ENCODE measurements at regions not wholly inside any gene's neighbourhood (a gene's known extent, or its start where the extent isn't known, plus 50 kb on each side); places are given as distances from the start of the nearest gene placed in this dataset.
A peak's percentile ranks its signal among the peaks of the same experiment; 100 is the strongest.
"Not testable (repeated sequence)": the region's sequence is repeated elsewhere in the genome, so short reads cannot be mapped to it uniquely, and the experiment has no call there.

DNA sequence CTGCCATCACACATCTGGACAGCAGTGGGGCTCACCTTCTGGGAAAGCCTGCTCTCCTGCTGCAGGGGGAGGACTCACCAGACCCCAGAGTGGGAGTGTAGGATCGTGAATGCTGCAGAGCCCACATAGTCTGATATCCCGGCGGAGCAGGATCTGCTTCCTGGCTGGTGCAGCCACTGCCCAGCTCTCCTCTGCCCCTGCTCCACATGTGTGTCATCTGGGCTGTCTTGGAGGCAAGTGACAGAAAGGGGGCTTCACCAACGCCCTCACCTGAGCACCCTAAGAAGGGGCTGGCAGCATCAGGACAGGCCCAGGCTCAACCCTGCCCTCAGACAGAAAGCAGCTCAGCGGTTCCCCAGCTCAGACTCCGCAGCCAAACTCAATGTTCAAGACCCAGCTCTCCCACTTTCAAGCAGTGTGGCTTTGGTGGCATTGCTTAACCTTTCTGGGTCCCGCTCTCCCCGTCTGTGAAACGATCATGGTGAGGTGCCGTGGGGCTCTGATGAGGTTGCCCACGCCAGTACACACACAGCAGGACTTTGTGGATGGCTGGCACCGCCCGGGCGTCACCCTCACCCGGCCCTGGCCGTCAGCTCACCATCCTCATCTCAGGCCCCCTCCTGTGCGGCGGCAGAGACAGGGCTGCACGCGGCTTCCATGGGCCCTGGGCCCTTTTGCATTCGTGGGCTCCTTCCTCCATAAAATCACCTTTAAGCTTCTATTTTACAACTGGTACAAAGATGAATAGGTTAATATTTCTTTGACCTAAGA, 91.0 kb upstream of the SFSWAP start:
- H3K27me3 Mint-ChIP-seq: peaks cover 37% of the 10 kb centered on the region
- H3K4me1 Mint-ChIP-seq: no peaks in the 10 kb centered on the region
- no peaks in the 10 kb centered on the region for H3K9me3 Mint-ChIP-seq
- no peak overlapping the region for H3K27ac Mint-ChIP-seq
- no peak overlapping the region for H3K4me3 Mint-ChIP-seq
- no peak for ATAC-seq
- no peak for DNase-seq

DNA sequence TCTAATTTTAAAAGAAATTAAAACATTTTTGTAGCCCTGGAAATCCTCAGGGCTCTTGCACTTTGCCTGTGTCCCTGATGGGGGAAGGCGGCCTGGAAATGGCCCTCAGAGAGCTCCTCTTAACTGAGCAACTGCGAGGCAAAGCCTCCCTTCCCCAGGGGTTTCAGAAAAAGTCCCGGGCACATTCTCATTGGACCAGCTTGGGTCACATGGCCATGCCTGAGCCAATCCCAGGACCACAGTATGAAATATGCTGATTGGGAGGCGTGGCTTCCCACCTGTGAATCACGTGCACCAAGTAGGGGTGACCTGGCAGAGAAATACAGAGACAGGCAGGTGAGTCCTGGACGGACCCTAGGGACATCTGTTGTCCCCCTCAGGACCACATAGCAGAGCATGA, 90.4 kb upstream of the SFSWAP start:
- ATAC-seq (no peak), DNase-seq (no peak)
- no peak overlapping the region for H3K27ac Mint-ChIP-seq
- no peak overlapping the region for H3K4me3 Mint-ChIP-seq
- H3K27me3 Mint-ChIP-seq: peaks cover 37% of the 10 kb centered on the region
- no peaks in the 10 kb centered on the region for H3K9me3 Mint-ChIP-seq
- no peaks in the 10 kb centered on the region for H3K4me1 Mint-ChIP-seq

DNA sequence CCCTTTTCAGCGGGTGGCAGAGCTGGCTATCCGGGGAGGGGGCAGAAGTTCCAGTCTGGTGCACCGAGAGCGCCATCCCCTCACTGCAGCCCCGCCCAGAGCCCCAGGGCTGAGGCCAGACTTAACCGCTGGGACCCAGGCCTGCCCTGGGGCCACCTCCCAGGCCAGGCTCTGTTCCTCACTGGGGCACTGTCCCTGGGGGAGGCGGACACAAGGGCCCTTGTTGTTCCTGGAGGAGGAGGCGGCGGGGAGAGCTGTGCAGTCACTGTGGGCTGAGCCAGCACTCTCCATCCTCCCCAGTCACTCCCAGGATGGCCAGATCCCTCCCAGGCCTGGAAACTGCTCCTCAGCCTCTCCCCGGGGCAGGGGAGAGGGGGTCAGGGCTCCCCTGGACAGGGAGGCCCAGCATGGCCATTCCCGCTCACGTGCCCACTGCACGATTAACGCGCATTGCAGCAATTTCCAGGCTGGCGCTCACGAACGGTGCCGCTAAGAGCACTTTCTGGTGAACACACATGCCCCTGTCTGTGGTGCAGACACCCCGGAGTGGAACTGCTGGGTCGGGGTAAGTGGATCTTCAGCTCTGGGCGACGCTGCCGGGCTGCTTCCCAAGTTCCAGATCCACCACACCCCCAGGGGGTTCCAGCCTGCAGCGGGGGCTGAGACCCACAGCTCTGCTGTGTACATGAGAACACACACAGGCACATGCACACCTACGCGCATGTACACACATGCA, 89.8 kb upstream of the SFSWAP start:
- DNase-seq: no peak
- Mint-ChIP-seq H3K27me3 (peaks cover 35% of the 10 kb centered on the region), H3K4me1 (peaks cover 3% of the 10 kb centered on the region), H3K4me3 (no peak overlapping the region), H3K27ac (no peak overlapping the region), H3K9me3 (no peaks in the 10 kb centered on the region)
- ATAC-seq: no peak

DNA sequence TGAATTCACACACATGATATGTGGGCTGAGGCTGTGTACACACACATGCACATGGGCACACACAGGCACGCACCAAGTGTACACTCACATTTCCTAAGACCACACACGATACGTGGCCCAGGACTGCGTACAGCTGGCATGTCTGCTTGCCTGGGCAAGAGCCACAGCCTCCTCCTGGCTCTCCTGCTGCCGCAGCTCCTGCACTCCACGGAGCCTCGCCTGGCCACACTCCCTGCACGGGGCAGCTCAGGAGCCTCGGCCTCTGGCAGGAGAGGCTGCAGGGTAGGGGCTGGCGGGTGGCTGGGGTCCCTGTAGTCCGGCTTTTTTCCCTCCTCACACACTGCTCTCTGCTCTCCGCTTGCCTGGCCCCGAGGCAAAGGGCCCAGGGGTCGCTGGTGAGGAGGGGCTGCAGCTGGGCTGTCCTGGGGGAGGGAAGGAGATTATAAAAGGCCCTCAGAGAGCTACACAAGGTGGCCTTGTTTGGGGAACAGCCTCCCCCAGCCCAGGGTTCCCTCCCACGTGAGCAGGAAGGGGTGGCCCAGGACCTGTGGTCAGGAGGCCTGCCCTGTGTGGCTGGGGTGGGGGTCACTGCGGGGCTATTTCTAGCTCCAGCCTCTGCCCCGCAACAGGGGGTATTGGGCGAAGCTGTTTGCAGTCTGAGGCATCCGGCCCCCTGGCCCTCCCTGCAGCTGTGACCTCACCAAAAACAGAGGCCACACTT, 89.0 kb upstream of the SFSWAP start:
- no peaks in the 10 kb centered on the region for H3K9me3 Mint-ChIP-seq
- peaks cover 6% of the 10 kb centered on the region for H3K4me1 Mint-ChIP-seq
- no peak overlapping the region for H3K4me3 Mint-ChIP-seq
- H3K27me3 Mint-ChIP-seq: peaks cover 28% of the 10 kb centered on the region
- DNase-seq (no peak), ATAC-seq (no peak)
- peak overlapping the region in 1 of 2 donors; percentile 23 for H3K27ac Mint-ChIP-seq

DNA sequence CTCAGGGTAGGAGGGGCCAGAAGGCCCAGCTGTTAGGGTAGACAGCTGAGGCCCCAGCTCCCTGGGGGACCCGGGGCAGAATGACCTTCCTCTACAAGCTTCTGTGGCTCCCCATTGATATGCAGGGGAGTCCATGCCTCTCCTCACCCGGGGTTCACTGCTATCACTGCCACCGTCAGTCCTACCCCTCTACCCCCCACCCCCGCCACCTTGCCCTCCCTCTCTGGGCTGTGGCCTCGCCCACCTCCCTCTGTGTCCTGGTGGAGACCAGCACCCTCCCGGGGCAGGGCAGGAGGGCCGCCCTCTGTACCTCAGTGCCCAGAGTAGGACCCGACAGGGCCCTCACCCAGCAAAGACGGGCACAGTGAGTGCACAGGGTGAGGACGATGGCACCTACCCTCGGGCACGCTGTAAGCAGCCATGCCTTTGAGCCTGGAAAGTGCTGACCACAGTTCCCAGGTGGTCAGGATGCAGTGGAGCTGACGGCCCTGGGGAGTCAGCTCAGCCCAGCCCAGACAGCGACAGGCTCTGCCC, 88.4 kb upstream of the SFSWAP start:
- ATAC-seq (peak; percentile 34), DNase-seq (no peak)
- H3K27ac Mint-ChIP-seq: no peak overlapping the region
- peaks cover 0 to 1% of the 10 kb centered on the region in 2 donors for H3K9me3 Mint-ChIP-seq
- H3K4me1 Mint-ChIP-seq: peaks cover 6% of the 10 kb centered on the region
- H3K27me3 Mint-ChIP-seq: peaks cover 22% of the 10 kb centered on the region
- no peak overlapping the region for H3K4me3 Mint-ChIP-seq

DNA sequence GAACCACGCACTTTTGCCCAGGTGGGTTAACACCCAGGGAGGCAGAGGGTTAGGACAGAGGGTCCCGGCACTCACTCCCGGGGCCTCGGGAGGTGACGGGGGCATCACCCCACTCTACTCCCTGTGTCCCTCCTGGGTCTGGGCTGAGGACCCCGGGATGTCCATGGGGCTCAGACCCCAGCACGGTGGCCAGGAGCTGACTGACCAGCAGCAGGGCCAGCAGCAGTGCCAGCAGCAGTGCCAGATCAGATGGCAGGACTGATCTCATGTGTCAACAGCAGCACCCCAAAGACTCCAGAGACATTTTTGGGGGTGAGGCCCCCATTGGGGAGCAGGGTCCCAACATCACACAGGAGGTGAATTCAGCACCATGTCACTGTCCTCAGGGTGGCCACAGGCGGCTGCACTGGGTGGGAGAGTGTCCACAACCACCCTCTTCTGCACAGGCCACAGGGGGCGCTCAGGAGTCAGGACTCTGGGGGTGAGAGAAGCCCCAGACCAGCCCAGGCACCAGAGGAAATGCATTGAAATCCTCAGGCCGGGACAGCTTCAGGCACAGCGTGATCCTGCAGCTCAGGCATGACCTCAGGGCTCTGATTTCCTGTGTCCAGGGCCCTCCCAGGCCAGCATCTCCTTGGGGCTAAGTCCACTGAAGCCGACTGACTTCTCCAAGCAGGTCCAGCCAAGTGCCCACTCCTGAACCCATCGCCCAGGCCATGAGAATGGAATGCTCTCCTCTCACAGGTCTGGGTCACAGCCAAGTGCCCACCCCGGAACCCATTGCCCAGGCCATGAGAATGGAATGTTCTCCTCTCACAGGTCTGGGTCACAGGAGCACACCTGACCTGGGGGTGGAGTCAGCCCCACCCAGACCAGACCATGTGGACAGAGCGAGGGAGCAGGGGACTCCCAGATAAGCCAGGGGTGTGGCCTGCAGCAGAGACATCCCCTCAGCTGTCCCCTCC, 87.2 kb upstream of the SFSWAP start:
- H3K4me3 Mint-ChIP-seq, H3K4me1 Mint-ChIP-seq, H3K27ac Mint-ChIP-seq, DNase-seq, H3K9me3 Mint-ChIP-seq, ATAC-seq: not testable (repeated sequence)
- H3K27me3 Mint-ChIP-seq: peaks cover 12% of the 10 kb centered on the region

DNA sequence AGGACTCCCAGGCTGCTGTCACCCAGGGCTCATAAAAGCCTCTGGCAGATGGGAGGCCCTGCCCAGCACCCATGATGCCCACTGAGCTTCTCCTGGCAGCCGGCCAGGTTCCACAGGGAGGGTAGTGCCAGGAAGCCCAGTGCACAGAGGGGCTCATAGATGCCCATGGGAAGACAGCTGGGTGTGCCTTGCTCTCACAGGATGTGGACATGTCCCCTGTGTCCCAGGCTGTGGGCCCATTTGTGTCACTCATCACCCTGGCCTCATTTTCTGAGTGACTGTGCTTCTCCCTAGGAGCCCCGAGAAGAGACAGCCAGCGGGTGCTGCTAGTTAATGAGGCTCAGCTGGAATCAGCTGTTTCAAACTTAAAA, 86.5 kb upstream of the SFSWAP start:
- H3K27ac Mint-ChIP-seq, DNase-seq, H3K4me3 Mint-ChIP-seq, H3K9me3 Mint-ChIP-seq, ATAC-seq: not testable (repeated sequence)
- peaks cover 16% of the 10 kb centered on the region for H3K4me1 Mint-ChIP-seq
- H3K27me3 Mint-ChIP-seq: peaks cover 19% of the 10 kb centered on the region

DNA sequence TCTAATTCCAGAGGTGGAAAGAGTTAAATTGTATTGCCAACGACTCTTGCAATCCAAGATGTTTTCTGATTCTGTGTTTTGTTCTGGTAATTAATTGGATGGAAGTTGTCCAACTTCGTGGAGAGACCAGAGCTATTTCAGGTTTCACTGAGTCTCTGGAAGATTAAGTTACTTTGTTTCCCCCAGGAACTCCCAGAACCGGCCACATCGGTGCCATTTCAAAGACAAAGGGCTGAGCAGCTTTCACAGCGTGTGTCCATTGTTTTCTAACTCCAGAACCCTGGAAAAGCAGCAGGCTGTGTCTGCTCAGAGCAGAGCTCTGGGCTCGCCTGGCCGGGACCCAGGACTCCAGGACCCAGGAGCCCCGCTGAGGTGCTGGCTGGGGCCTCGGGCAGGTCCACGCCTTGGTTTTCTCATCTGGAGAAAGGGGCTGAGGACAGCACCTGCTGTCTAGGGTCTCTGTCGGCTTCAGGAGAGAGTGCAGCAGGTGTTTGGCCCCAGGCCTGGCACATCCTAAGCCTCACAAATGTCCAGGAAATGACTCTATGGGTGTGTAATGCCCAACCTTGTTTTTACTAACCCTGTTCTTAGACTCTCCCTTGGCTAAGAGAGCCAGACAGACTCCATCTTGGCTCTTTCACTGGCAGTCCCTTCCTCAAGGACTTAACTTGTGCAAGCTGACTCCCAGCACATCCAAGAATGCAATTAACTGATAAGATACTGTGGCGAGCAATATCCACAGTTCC, 86.0 kb upstream of the SFSWAP start:
- not testable (repeated sequence) for DNase-seq, H3K27ac Mint-ChIP-seq, H3K9me3 Mint-ChIP-seq, H3K4me3 Mint-ChIP-seq, ATAC-seq
- peaks cover 22% of the 10 kb centered on the region for H3K4me1 Mint-ChIP-seq
- peaks cover 25% of the 10 kb centered on the region for H3K27me3 Mint-ChIP-seq

DNA sequence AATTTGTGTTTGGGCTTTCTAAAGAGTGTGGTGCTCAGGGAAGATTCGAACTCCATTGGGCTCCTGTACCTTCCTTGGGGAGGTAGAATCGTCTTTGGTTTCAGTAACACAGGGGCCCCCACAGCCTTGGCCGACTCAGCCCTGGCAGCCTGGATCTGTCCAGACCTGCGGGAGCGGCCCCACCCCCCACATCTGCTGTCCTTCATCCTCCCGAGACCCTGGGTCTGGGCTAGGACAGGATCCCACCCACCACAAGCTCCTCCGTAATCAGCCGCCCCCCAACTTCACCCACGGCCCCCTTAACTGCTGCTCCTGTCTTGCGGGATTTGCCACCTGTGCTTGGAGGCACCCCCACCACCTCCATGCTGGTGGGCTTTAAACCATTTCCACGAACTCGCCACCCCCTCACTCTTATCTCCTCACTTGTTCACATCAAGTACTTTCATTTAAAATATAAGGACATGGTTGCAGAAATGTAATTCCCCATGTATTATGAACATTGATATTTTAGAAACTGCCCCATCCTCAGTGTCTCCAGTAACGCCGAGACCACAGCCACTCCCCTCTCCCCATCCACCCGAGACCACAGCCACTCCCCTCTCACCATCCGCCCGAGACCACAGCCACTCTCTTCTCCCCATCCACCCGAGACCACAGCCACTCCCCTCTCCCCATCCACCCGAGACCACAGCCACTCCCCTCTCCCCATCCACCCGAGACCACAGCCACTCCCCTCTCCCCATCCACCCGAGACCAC, 84.7 kb upstream of the SFSWAP start:
- H3K4me3 Mint-ChIP-seq: not testable (repeated sequence)

DNA sequence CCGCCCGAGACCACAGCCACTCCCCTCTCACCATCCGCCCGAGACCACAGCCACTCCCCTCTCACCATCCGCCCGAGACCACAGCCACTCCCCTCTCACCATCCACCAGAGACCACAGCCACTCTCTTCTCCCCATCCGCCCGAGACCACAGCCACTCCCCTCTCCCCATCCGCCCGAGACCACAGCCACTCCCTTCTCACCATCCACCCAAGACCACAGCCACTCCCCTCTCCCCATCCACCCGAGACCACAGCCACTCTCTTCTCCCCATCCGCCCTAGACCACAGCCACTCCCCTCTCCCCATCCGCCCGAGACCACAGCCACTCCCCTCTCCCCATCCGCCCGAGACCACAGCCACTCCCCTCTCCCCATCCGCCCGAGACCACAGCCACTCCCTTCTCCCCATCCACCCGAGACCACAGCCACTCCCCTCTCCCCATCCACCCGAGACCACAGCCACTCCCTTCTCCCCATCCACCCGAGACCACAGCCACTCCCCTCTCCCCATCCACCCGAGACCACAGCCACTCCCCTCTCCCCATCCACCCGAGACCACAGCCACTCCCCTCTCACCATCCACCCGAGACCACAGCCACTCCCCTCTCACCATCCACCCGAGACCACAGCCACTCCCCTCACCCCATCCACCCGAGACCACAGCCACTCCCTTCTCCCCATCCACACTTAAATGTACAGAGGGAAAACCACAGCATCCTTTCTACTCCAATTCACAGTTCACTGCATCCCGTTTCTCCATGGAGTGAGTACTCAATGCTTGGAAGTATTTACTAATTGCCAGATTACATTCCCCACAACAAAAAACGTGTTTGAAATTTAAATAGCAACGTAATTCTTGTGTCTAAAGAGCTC, 83.5 kb upstream of the SFSWAP start:
- H3K9me3 Mint-ChIP-seq, ATAC-seq, H3K4me3 Mint-ChIP-seq: not testable (repeated sequence)
- DNase-seq: peak; percentile 54 to 56
- H3K27me3 Mint-ChIP-seq: peaks cover 27% of the 10 kb centered on the region
- peaks cover 22% of the 10 kb centered on the region for H3K4me1 Mint-ChIP-seq
- peak overlapping the region; percentile 26 to 81 for H3K27ac Mint-ChIP-seq

More for the DNA sequence above, 84.7 kb upstream of the SFSWAP start:
- H3K9me3 Mint-ChIP-seq, H3K27ac Mint-ChIP-seq, ATAC-seq: not testable (repeated sequence)
- peak in 1 of 2 donors; percentile 14 for DNase-seq
- H3K27me3 Mint-ChIP-seq: peaks cover 35% of the 10 kb centered on the region
- peaks cover 22% of the 10 kb centered on the region for H3K4me1 Mint-ChIP-seq

DNA sequence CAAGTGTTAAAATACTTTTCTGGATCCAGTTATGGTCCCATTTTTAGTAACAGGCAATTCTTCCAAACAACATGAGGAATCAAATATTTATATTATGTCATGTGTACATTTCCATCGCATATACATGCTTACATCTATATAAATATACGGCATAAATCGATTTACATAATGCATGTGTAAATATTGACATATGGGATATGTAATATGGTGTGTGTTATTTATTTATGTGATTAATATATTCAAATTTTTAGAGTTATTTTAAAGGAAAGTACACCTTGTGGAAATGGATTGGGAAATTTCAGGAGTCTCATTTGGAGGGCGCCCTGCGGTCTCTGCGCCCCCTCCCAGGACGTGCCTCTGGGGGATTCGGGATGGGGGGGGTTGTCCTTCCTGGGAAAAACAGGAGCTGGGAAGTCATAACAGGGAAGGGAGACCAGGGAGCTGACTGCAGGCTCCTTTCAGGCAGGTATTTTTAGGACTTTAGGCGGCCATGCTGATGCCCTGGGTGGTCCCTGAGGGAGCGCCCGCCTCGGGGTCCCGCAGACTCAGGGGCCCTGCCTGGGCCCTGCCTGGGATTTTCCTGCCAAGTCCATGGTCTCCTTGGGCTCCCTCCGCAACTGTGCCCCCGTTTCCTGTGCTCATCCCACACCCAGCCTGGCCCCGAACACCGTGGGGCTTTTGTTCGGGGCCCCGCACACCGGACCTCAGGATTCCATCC, 82.7 kb upstream of the SFSWAP start:
- H3K4me1 Mint-ChIP-seq: peaks cover 22% of the 10 kb centered on the region
- peaks cover 0 to 9% of the 10 kb centered on the region in 2 donors for H3K9me3 Mint-ChIP-seq
- peak in 1 of 2 donors; percentile 7 for DNase-seq
- no peak overlapping the region for H3K4me3 Mint-ChIP-seq
- no peak for ATAC-seq
- H3K27me3 Mint-ChIP-seq: peaks cover 27% of the 10 kb centered on the region
- H3K27ac Mint-ChIP-seq: peak overlapping the region in 1 of 2 donors; percentile 81

DNA sequence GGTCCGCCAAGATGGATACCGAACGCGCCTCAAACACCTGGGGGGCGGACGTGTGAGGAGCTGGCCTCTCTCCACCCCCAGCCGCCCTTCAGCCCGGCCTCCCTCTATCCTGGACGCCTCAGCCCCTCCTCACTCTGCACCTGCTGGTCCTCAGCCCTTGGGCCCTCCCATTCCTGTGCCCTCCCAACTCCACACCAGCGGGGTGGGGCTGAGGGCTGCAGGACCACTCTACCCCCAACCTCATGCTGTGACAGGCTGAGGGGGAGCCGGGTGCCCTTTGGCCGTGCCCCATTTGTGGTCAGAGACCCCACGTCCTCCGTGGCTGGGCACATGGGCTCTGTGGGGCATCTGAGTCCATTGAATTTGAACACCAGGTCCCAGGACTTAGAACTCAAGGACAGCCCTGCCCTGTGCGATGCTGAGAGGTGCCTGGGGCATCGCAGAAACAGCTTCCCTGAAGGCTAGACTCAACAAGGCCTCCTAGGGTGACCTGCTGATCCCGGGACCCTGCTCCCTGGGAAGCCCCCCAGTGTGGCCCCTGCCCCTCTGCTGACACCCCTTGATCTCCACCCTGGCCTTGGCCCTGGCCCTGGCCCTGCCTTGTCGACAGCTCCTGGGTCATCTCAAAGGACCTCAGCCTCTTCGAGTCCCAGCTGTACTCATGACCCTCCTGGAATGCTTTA, 82.0 kb upstream of the SFSWAP start:
- Mint-ChIP-seq H3K9me3 (peaks cover 0 to 9% of the 10 kb centered on the region in 2 donors), H3K4me1 (peaks cover 22% of the 10 kb centered on the region), H3K4me3 (no peak overlapping the region), H3K27ac (no peak overlapping the region), H3K27me3 (peaks cover 27% of the 10 kb centered on the region)
- ATAC-seq (no peak), DNase-seq (peak in 1 of 2 donors; percentile 9)
